ENCODE measurements at regions not wholly inside any gene's neighbourhood (a gene's known extent, or its start where the extent isn't known, plus 50 kb on each side); places are given as distances from the start of the nearest gene placed in this dataset.

- Histone ChIP-seq H3K79me2 (ENCODE audit: insufficient read depth, low read length) (no peaks in the 10 kb centered on the region), H4K20me1 (ENCODE audit: insufficient read depth, low read length, poor library complexity, severe bottlenecking) (no peaks in the 10 kb centered on the region), H3K36me3 (ENCODE audit: insufficient read depth, low read length) (no peaks in the 10 kb centered on the region), H3K4me3 (ENCODE audit: low read length, poor library complexity, severe bottlenecking) (no peak overlapping the region), H3F3A (ENCODE audit: low read depth) (no peaks in the 10 kb centered on the region), H3K9me2 (replicated peaks; ENCODE audit: low read depth, low read length) (no peaks in the 10 kb centered on the region), H3K9me3 (ENCODE audit: insufficient read depth, low read depth, low read length) (peaks cover 7% of the 10 kb centered on the region; the same call in 1 of the 2 replicates), H3K9ac (ENCODE audit: low read depth, low read length, poor library complexity, severe bottlenecking) (no peak overlapping the region), H3K4me2 (ENCODE audit: low read depth, low read length, poor library complexity, severe bottlenecking) (no peak overlapping the region), H2AFZ (ENCODE audit: low read length) (no peak overlapping the region), H3K27me3 (ENCODE audit: insufficient read depth, low read length, poor library complexity, severe bottlenecking) (no peaks in the 10 kb centered on the region), H3K4me1 (ENCODE audit: insufficient read depth, low read length, poor library complexity, severe bottlenecking) (no peaks in the 10 kb centered on the region)
- TF ChIP-seq CTCF (conservative IDR thresholded peaks at IDR 0.05; ENCODE audit: low read length) (no peak), EZH2phosphoT487 (IDR thresholded peaks at IDR 0.05; ENCODE audit: borderline replicate concordance) (no peak)
Measured at GRCh38 chr9:85172001-85172978, 502.8 kb downstream of the NTRK2 start.

GRCh38 chr9:85171163-85171562 lies 501.6 kb downstream of the NTRK2 start:
- no peak overlapping the region for H3K4me3 ChIP-seq (ENCODE audit: low read length, poor library complexity, severe bottlenecking)
- H3K36me3 ChIP-seq (ENCODE audit: insufficient read depth, low read length) = no peaks in the 10 kb centered on the region
- no peaks in the 10 kb centered on the region for H3F3A ChIP-seq (ENCODE audit: low read depth)
- no peaks in the 10 kb centered on the region for H3K79me2 ChIP-seq (ENCODE audit: insufficient read depth, low read length)
- no peaks in the 10 kb centered on the region for H4K20me1 ChIP-seq (ENCODE audit: insufficient read depth, low read length, poor library complexity, severe bottlenecking)
- TF ChIP-seq CTCF (conservative IDR thresholded peaks at IDR 0.05; ENCODE audit: low read length) (no peak), EZH2phosphoT487 (IDR thresholded peaks at IDR 0.05; ENCODE audit: borderline replicate concordance) (no peak)
- no peaks in the 10 kb centered on the region for H3K9me2 ChIP-seq (replicated peaks; ENCODE audit: low read depth, low read length)
- peaks cover 7% of the 10 kb centered on the region; the same call in 1 of the 2 replicates for H3K9me3 ChIP-seq (ENCODE audit: insufficient read depth, low read depth, low read length)
- H3K27me3 ChIP-seq (ENCODE audit: insufficient read depth, low read length, poor library complexity, severe bottlenecking) = no peaks in the 10 kb centered on the region
- no peak overlapping the region for H2AFZ ChIP-seq (ENCODE audit: low read length)
- H3K4me2 ChIP-seq (ENCODE audit: low read depth, low read length, poor library complexity, severe bottlenecking) = no peak overlapping the region
- H3K4me1 ChIP-seq (ENCODE audit: insufficient read depth, low read length, poor library complexity, severe bottlenecking) = no peaks in the 10 kb centered on the region
- no peak overlapping the region for H3K9ac ChIP-seq (ENCODE audit: low read depth, low read length, poor library complexity, severe bottlenecking)

- Histone ChIP-seq H3K9me2 (replicated peaks; ENCODE audit: low read depth, low read length) (no peaks in the 10 kb centered on the region), H4K20me1 (ENCODE audit: insufficient read depth, low read length, poor library complexity, severe bottlenecking) (no peaks in the 10 kb centered on the region), H3K9me3 (ENCODE audit: insufficient read depth, low read depth, low read length) (peaks cover 7% of the 10 kb centered on the region; the same call in 1 of the 2 replicates), H3K36me3 (ENCODE audit: insufficient read depth, low read length) (no peaks in the 10 kb centered on the region), H3K4me3 (ENCODE audit: low read length, poor library complexity, severe bottlenecking) (no peak overlapping the region), H3K79me2 (ENCODE audit: insufficient read depth, low read length) (no peaks in the 10 kb centered on the region), H3K4me1 (ENCODE audit: insufficient read depth, low read length, poor library complexity, severe bottlenecking) (no peaks in the 10 kb centered on the region), H3F3A (ENCODE audit: low read depth) (no peaks in the 10 kb centered on the region), H2AFZ (ENCODE audit: low read length) (no peak overlapping the region), H3K27me3 (ENCODE audit: insufficient read depth, low read length, poor library complexity, severe bottlenecking) (no peaks in the 10 kb centered on the region), H3K4me2 (ENCODE audit: low read depth, low read length, poor library complexity, severe bottlenecking) (no peak overlapping the region), H3K9ac (ENCODE audit: low read depth, low read length, poor library complexity, severe bottlenecking) (no peak overlapping the region)
- TF ChIP-seq CTCF (conservative IDR thresholded peaks at IDR 0.05; ENCODE audit: low read length) (no peak), EZH2phosphoT487 (IDR thresholded peaks at IDR 0.05; ENCODE audit: borderline replicate concordance) (no peak)
Measured at GRCh38 chr9:85168412-85168811, 498.9 kb downstream of the NTRK2 start.

All from Loucy (cell line).